A549 (cell line): ENCODE measurements at regions not wholly inside any gene's neighbourhood (a gene's known extent, or its start where the extent isn't known, plus 50 kb on each side); places are given as distances from the start of the nearest gene placed in this dataset.

Experiments used
- ATAC-seq, 2 experiments: fragments of 200-7000 bp in 1 of 2; fragments of >200 bp in 1 of 2; cut with Nextera tagmentation in 1 of 2; cut with Tn5 transposase in 1 of 2; 3 replicates each; pipeline versions ENCODE4 v1.8.0 to v1.9.1; 2018 to 2020; ENCODE audit warnings: mild to moderate bottlenecking in 1 of 2, moderate library complexity in 1 of 2
- CTCF ChIA-PET: fragments of 300-600 bp; sonication (Branson Sonifier 250); formaldehyde crosslinking; extraction: SDS; loops from one replicate; lab custom pipeline; 2021; ENCODE audit warnings: antibody characterized with exemption, inconsistent platforms; lab: Yijun Ruan, JAX
- POLR2A ChIA-PET: fragments of 350-600 bp; formaldehyde crosslinking; extraction: SDS; loops from one replicate; lab custom pipeline; 2021; ENCODE audit warnings: antibody characterized with exemption, inconsistent platforms; lab: Yijun Ruan, JAX
- DNase-seq, 2 experiments: peaks; one replicate each; pipeline versions ENCODE4 v3.0.0 to v3.0.0-alpha.2; 2011 to 2016; ENCODE audit warnings: low read depth in 1 of 2, low spot score in 1 of 2
- FAIRE-seq: peaks from 2 replicates; lab custom pipeline; 2011; peaks lifted over from hg19 to GRCh38; lab: Jason Lieb, UNC
- H3K27ac ChIP-seq, 2 experiments: fragments of >200 bp; sonication (Bioruptor Twin); formaldehyde crosslinking; 3 replicates each; pipeline ENCODE4 v1.5.1; 2016 to 2017
- H3K4me1 ChIP-seq: fragments of >200 bp; sonication (Bioruptor Twin); formaldehyde crosslinking; 3 replicates; pipeline ENCODE4 v1.6.1; 2016
- H3K4me2 ChIP-seq: fragments of >200 bp; sonication (Bioruptor Twin); formaldehyde crosslinking; 3 replicates; pipeline ENCODE4 v1.6.1; 2016
- H3K4me3 ChIP-seq: fragments of >200 bp; sonication (Bioruptor Twin); formaldehyde crosslinking; 3 replicates; pipeline ENCODE4 v1.5.1; 2016
- H3K9me3 ChIP-seq: fragments of >200 bp; sonication (Bioruptor Twin); formaldehyde crosslinking; 3 replicates; pipeline ENCODE4 v1.6.1; 2016
- CBX8 ChIP-seq: fragments of 200-600 bp; sonication (generic); IDR thresholded peaks from 2 replicates; pipeline ENCODE4 v1.6.1; 2016
- CEBPB ChIP-seq, 2 experiments: fragments of >200 bp in 1 of 2; sonication (Bioruptor Twin) in 1 of 2; formaldehyde crosslinking in 1 of 2; IDR thresholded peaks; 2 replicates each; pipeline ENCODE4 v1.6.1; 2012 to 2016
- CHD2 ChIP-seq: fragments of 150-350 bp; IDR thresholded peaks from 2 replicates; pipeline ENCODE4 v1.6.1; 2014; ENCODE audit warnings: low read length; ENCODE audit not compliant: partially characterized antibody
- CHD4 ChIP-seq: fragments of 200-600 bp; sonication (generic); IDR thresholded peaks from 2 replicates; pipeline ENCODE4 v1.6.1; 2016; ENCODE audit warnings: antibody characterized with exemption, mild to moderate bottlenecking, borderline replicate concordance
- E2F6 ChIP-seq: IDR thresholded peaks from 2 replicates; pipeline ENCODE4 v1.6.1; 2012; ENCODE audit warnings: low read depth, borderline replicate concordance
- EHMT2 ChIP-seq: fragments of 200-600 bp; sonication (generic); IDR thresholded peaks from 2 replicates; pipeline ENCODE4 v1.6.1; 2016; ENCODE audit warnings: antibody characterized with exemption, low read depth, mild to moderate bottlenecking, moderate library complexity
- EP300 ChIP-seq, 2 experiments: fragments of >200 bp; sonication (Bioruptor Twin); formaldehyde crosslinking; IDR thresholded peaks; 2 replicates in 1 of 2; 3 replicates in 1 of 2; pipeline ENCODE4 v1.6.1; 2016 to 2017
- GATA3 ChIP-seq: IDR thresholded peaks from 2 replicates; pipeline ENCODE4 v1.6.1; 2012; ENCODE audit warnings: borderline replicate concordance
- HOXA7 ChIP-seq: fragments of 250-450 bp; sonication (Bioruptor Pico); IDR thresholded peaks from 2 replicates; pipeline ENCODE4 v1.5.0; 2020; ENCODE audit warnings: mild to moderate bottlenecking, moderate library complexity
- HOXB13 ChIP-seq: fragments of 250-450 bp; sonication (Bioruptor Pico); IDR thresholded peaks from 2 replicates; pipeline ENCODE4 v1.5.0; 2020; ENCODE audit warnings: low read depth, mild to moderate bottlenecking, moderate library complexity
- HOXB5 ChIP-seq: fragments of 250-450 bp; sonication (Bioruptor Pico); IDR thresholded peaks from 2 replicates; pipeline ENCODE4 v1.5.0; 2020; ENCODE audit warnings: mild to moderate bottlenecking, moderate library complexity
- JUN ChIP-seq, 2 experiments: fragments of >200 bp; sonication (Bioruptor Twin); formaldehyde crosslinking; IDR thresholded peaks; 2 replicates in 1 of 2; 3 replicates in 1 of 2; pipeline ENCODE4 v1.6.1; 2016 to 2017
- JUNB ChIP-seq: fragments of >200 bp; sonication (Bioruptor Twin); formaldehyde crosslinking; IDR thresholded peaks from 2 replicates; pipeline ENCODE4 v1.6.1; 2016
- NFE2L2 ChIP-seq: fragments of 150-350 bp; conservative IDR thresholded peaks from 2 replicates; pipeline ENCODE4 v1.6.1; 2014; ENCODE audit warnings: low read length
- NR3C1 ChIP-seq: fragments of >200 bp; sonication (Bioruptor Twin); formaldehyde crosslinking; IDR thresholded peaks from 3 replicates; pipeline ENCODE4 v1.6.1; 2017
- PBX3 ChIP-seq: IDR thresholded peaks from 2 replicates; pipeline ENCODE4 v1.6.1; 2012
- POLR2A ChIP-seq: IDR thresholded peaks from 2 replicates; pipeline ENCODE4 v1.6.1; 2012; ENCODE audit warnings: mild to moderate bottlenecking, low read length
- POLR2AphosphoS2 ChIP-seq: conservative IDR thresholded peaks from 2 replicates; pipeline ENCODE4 v1.6.1; 2012; ENCODE audit warnings: low read length, improper control_type of control experiment, inconsistent platforms
- RAD21 ChIP-seq, 2 experiments: fragments of >200 bp in 1 of 2; sonication (Bioruptor Twin) in 1 of 2; formaldehyde crosslinking in 1 of 2; IDR thresholded peaks in 1 of 2; conservative IDR thresholded peaks in 1 of 2; 2 replicates in 1 of 2; 3 replicates in 1 of 2; pipeline ENCODE4 v1.6.1; 2012 to 2018; ENCODE audit warnings: inconsistent platforms in 1 of 2
- RARB ChIP-seq: fragments of 250-450 bp; sonication (Bioruptor Pico); IDR thresholded peaks from 2 replicates; pipeline ENCODE4 v1.8.0; 2021; ENCODE audit warnings: mild to moderate bottlenecking, moderate library complexity
- RCOR1 ChIP-seq: fragments of 150-350 bp; IDR thresholded peaks from 2 replicates; pipeline ENCODE4 v1.6.1; 2014; ENCODE audit warnings: antibody characterized with exemption, low read length, low read depth
- RNF2 ChIP-seq: fragments of 200-600 bp; sonication (generic); IDR thresholded peaks from 2 replicates; pipeline ENCODE4 v1.6.1; 2016; ENCODE audit warnings: low read depth, mild to moderate bottlenecking, antibody characterized with exemption, moderate library complexity, borderline replicate concordance
- SMC3 ChIP-seq: fragments of >200 bp; sonication (Bioruptor Twin); formaldehyde crosslinking; IDR thresholded peaks from 3 replicates; pipeline ENCODE4 v1.6.1; 2018; ENCODE audit warnings: inconsistent platforms
- TFCP2L1 ChIP-seq: fragments of 250-450 bp; sonication (Bioruptor Pico); IDR thresholded peaks from 2 replicates; pipeline ENCODE4 v1.5.0; 2021; ENCODE audit warnings: mild to moderate bottlenecking
- USF2 ChIP-seq: fragments of 450-650 bp; IDR thresholded peaks from 2 replicates; pipeline ENCODE4 v1.6.1; 2014; ENCODE audit warnings: antibody characterized with exemption
- ZC3H11A ChIP-seq: fragments of 450-650 bp; IDR thresholded peaks from 2 replicates; pipeline ENCODE4 v1.6.1; 2014; ENCODE audit warnings: antibody characterized with exemption, mild to moderate bottlenecking
- ZFP36 ChIP-seq: fragments of 450-650 bp; IDR thresholded peaks from 2 replicates; pipeline ENCODE4 v1.6.1; 2014; ENCODE audit warnings: borderline replicate concordance; ENCODE audit not compliant: partially characterized antibody
- ZNF302 ChIP-seq: fragments of 250-450 bp; sonication (Bioruptor Pico); IDR thresholded peaks from 2 replicates; pipeline ENCODE4 v1.9.0; 2021; ENCODE audit warnings: inconsistent platforms, mild to moderate bottlenecking, moderate library complexity
- ZSCAN20 ChIP-seq: fragments of 250-450 bp; sonication (Bioruptor Pico); IDR thresholded peaks from 2 replicates; pipeline ENCODE4 v1.8.0; 2022; ENCODE audit warnings: mild to moderate bottlenecking, moderate library complexity
- WGBS: methylation state at CpG from one replicate; pipeline ENCODE4 v1.1.6; 2017; ENCODE audit errors: missing lambda C conversion rate; 5-methylcytosine and 5-hydroxymethylcytosine counted together
- TF ChIP-seq, protein P1 (sequence below): fragments of >200 bp; sonication (Bioruptor Twin); formaldehyde crosslinking; IDR thresholded peaks from 3 replicates; pipeline ENCODE4 v1.6.1; 2016
- TF ChIP-seq, protein P2 (sequence below): fragments of 150-350 bp; IDR thresholded peaks from 2 replicates; pipeline ENCODE4 v1.6.1; 2014; ENCODE audit warnings: low read depth, mild to moderate bottlenecking, low read length

- TF ChIP-seq, protein P1, sequence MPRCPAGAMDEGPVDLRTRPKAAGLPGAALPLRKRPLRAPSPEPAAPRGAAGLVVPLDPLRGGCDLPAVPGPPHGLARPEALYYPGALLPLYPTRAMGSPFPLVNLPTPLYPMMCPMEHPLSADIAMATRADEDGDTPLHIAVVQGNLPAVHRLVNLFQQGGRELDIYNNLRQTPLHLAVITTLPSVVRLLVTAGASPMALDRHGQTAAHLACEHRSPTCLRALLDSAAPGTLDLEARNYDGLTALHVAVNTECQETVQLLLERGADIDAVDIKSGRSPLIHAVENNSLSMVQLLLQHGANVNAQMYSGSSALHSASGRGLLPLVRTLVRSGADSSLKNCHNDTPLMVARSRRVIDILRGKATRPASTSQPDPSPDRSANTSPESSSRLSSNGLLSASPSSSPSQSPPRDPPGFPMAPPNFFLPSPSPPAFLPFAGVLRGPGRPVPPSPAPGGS = no peak
- TF ChIP-seq EHMT2 = no peak
- TF ChIP-seq JUNB = no peak
- TF ChIP-seq CHD4 = no peak
- TF ChIP-seq PBX3 = no peak
- TF ChIP-seq POLR2AphosphoS2 = no peak
- TF ChIP-seq CBX8 = no peak
- no peak for TF ChIP-seq NFE2L2
- no peak for TF ChIP-seq GATA3
- no peak for TF ChIP-seq RNF2
- no peak for TF ChIP-seq CHD2
- TF ChIP-seq ZNF302 = no peak
- no peak for TF ChIP-seq RARB
- no peak for TF ChIP-seq ZSCAN20 (CRISPR knock-in tag)
- TF ChIP-seq ZFP36 = no peak
- TF ChIP-seq E2F6 = no peak
- CTCF ChIA-PET = no interaction called here
- Histone ChIP-seq H3K4me1 (no peaks in the 10 kb centered on the region), H3K4me3 (no peak overlapping the region), H3K27ac (no peak overlapping the region), H3K4me2 (no peak overlapping the region), H3K9me3 (no peaks in the 10 kb centered on the region)
- ATAC-seq (no peak), FAIRE-seq (no peak), DNase-seq (no peak)
- POLR2A ChIA-PET = no interaction called here
These were observed 242.6 kb upstream of the EDNRB start for GRCh38 chr13:78161266-78161665.

DNA sequence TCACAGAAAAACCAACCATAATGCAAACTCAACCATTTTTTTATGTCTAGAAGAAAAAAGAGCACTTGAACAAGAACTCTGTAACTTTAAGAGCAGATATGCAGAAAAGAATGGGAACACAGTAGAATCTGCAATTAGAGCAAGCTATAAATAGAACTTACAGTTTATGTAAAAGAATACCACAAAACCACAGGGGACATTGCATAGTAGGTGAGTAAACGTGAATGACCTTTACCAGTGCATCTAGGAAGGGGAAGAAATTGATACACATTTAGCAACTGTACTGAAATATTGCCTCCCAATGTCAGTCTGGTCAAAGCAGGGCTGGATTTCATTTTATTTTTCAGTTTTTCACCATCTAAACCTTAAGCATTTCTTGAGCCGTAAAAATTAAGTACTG is 242.2 kb upstream of the EDNRB start:
- DNase-seq (no peak), ATAC-seq (no peak), FAIRE-seq (no peak)
- POLR2A ChIA-PET = no interaction called here
- no peak for TF ChIP-seq HOXB5 (CRISPR knock-in tag)
- TF ChIP-seq HOXA7 = no peak
- no peak for TF ChIP-seq CHD4
- H3K27ac ChIP-seq = no peak overlapping the region
- H3K4me1 ChIP-seq = no peaks in the 10 kb centered on the region
- WGBS = 5% methylated on average over 2 of the region's 2 CpGs
- no peaks in the 10 kb centered on the region for H3K9me3 ChIP-seq
- no peak overlapping the region for H3K4me3 ChIP-seq
- CTCF ChIA-PET = no interaction called here
- no peak overlapping the region for H3K4me2 ChIP-seq

DNA sequence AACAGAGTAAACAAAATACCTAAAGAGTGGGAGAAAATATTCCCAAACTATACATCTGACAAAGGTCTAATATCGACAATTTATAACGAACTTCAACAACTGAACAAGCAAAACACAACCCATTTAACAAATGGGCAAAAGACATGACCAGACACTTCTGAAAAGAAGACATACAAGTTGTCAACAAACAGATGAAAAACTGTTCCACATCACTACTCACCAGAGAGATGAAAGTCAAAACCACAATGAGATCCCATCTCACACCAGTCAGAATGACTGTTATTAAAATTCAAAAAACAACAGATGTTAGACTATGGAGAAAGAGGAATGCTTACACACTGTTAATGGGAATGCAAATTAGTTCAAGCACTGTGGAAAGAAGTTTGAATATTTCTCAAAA is 233.8 kb upstream of the EDNRB start:
- Histone ChIP-seq H3K4me3 (no peak overlapping the region), H3K4me2 (no peak overlapping the region), H3K27ac (no peak overlapping the region), H3K4me1 (no peaks in the 10 kb centered on the region), H3K9me3 (no peaks in the 10 kb centered on the region)
- CTCF ChIA-PET = no interaction called here
- no peak for FAIRE-seq
- no peak for DNase-seq
- no peak for ATAC-seq
- POLR2A ChIA-PET = no interaction called here
- TF ChIP-seq CEBPB (IDR thresholded peaks at IDR 0.05) (no peak), HOXB13 (no peak), ZFP36 (no peak), ZSCAN20 (CRISPR knock-in tag) (no peak), HOXB5 (CRISPR knock-in tag) (no peak), RAD21 (conservative IDR thresholded peaks at IDR 0.05 in 1 of 2, IDR thresholded peaks at IDR 0.05 in 1 of 2) (no peak), POLR2A (no peak), CHD4 (no peak), JUN (IDR thresholded peaks at IDR 0.05) (no peak), SMC3 (no peak), TFCP2L1 (CRISPR knock-in tag) (no peak), NR3C1 (no peak), RCOR1 (no peak), ZC3H11A (no peak), USF2 (no peak), EP300 (IDR thresholded peaks at IDR 0.05) (no peak), CBX8 (no peak)
- TF ChIP-seq, protein P2, sequence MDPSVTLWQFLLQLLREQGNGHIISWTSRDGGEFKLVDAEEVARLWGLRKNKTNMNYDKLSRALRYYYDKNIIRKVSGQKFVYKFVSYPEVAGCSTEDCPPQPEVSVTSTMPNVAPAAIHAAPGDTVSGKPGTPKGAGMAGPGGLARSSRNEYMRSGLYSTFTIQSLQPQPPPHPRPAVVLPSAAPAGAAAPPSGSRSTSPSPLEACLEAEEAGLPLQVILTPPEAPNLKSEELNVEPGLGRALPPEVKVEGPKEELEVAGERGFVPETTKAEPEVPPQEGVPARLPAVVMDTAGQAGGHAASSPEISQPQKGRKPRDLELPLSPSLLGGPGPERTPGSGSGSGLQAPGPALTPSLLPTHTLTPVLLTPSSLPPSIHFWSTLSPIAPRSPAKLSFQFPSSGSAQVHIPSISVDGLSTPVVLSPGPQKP = no peak
- 65% methylated on average over 2 of the region's 2 CpGs for WGBS
